ENCODE measurements at regions not wholly inside any gene's neighbourhood (a gene's known extent, or its start where the extent isn't known, plus 50 kb on each side); places are given as distances from the start of the nearest gene placed in this dataset.
"Not testable (repeated sequence)": the region's sequence is repeated elsewhere in the genome, so short reads cannot be mapped to it uniquely, and the experiment has no call there.

DNA sequence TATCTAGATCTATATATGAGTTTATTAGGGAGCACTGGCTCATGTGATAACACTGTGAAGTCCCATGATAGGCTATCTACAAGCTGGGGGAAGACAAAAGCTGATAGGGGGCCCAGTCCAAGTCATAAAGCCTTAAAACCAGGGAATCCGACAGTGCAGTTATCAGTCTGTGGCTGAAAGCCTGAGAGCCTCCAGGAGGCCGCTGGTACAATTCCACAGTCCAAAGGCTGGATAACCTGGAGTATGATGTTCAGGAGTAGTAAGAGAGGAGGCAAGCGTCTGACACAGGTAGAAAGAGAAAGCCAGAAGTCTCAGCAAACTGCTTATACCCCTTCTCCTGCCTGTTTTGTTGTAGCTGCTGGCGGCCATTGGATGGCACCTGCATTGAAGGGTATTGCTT is 177.6 kb upstream of the SPRY1 start:
- DNase-seq (ENCODE audit: low spot score): no peak

DNA sequence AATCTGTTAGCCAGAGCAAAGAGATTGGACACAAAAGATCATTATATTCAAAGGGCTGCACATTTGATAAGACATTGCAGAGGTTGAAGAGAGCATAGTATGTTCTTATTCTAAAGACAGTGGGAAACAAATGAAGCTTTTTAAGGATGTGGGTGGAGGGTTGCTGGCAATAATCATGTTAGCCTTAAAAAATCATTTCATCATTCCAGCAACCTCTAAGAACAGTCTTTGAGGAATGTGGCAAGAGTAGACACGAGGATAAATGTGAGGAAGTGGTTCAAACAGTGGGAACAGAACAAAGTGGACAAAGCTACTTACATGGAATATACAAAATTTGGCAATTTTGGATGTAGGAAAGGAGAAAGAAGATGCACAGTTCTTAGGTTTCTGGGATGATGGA is 167.3 kb upstream of the SPRY1 start:
- no peak for DNase-seq (ENCODE audit: low spot score)

DNA sequence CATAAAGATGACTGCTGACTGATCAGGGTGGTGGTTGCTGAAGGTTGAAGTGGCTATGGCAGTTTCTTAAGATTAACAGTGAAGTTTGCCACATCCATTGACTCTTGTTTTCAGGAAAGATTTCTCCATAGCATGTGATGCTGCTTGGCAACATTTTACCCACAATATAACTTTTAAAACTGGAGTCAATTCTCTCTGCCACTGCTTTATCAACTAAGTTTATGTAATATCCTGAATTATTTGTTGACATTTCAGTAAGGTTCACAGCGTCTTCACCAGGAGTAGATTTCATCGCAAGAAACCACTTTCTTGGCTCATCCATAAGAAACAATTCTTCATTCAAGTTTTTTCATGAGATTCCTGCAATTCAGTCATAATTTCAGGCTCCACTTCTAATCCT is 166.5 kb upstream of the SPRY1 start:
- DNase-seq (ENCODE audit: low spot score): no peak

DNA sequence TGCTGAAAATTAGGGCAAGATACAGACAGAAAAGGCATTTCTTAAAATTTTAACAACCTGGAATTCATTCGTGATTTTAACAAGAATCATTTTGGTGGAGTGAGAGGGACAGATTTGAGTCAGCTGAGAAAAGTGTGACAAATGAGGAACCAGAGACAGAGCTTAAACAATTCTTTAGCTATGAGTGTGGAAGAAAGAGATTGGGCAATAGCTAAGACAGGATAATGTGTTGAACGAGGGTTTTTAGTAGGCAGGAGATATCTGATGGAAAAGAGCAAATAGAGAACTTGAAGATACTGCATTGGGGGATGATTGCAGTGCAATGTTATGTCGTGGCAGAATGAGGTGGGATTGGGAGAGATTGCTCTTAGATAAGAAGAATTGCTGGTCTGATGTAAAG is 164.2 kb upstream of the SPRY1 start:
- DNase-seq (ENCODE audit: low spot score): no peak

DNA sequence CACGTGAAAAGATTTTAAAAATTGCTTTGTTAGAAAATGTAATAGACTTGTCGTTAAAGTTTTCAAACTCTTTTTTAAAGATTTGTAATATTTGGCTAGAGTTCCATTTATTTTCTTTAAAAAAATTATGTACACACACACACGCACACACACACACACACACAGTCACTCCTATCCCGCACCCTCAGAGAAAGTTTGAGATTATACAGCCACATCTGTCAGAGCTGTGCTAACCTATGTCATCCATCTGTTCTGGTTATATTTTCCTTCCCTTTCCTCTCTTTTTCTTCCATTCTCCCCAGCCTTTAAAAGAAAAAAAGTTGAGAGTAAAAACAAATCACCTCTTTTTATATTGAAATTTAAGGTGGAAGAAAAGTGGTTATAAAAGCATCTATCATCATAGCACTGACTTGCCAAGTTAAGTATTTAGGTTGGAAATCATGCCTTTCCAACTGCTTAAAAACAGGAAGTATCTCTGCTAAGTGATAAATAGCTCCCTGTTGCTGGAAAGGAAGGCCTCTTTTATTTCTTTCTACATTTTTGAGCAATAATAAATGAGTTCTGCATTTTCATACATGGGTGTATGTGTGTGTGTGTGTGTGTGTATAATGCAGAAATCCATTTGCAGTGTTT is 163.3 kb upstream of the SPRY1 start:
- DNase-seq (ENCODE audit: low spot score): no peak

DNA sequence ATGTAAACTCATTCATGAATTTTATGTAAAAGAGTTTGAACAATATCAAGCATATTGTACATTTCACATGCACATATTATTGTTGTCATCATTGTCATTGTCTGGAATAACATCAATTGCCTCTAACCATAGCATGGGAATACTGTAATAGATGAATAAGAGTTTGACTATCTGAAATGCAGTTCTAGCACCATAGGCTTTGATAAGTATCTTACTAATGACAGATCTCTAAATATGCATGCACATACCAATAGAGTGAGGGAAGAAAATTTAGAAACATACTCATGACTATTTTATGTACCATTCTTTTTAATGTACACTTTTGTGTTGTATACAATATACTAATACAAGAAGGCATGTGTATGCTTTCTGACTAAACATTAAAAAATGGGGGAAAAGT is 161.6 kb upstream of the SPRY1 start:
- DNase-seq (ENCODE audit: low spot score): no peak

DNA sequence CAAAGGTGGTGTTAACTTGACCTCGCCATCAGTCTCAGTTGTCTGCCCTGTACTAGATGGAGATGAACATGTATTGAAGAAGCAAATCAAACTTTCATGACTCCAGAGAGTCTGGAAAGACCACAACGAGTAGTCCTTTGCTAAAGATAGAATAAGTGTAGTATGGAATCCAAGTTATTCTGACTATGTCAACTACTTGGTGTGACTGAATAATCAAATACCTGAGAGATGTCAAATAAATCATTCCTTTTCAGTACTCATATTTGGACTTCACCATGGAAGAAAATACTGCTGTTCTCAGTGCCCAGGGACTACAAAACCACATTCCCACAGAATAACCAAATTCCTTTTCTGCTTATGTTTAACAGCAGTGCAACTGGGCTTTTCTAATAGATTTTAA is 161.2 kb upstream of the SPRY1 start:
- DNase-seq (ENCODE audit: low spot score): no peak

DNA sequence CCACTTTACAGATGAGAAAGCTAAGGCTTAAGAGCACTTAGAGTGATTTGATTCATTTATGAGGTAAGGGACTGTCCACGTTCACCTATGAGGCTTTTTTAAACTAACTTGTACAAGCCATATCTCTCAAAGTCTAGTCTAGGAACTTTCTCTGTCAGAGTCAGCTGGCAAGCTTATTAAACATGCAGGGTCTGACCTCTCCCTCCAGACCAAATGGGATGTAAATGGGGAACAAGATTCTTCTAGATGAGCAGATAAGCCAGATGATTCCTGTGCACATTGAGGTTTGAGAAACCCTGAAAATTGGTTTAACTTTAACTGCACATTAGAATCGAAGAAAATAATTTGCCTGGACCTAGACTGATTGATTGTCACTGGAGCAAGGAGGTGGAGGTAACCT is 160.0 kb upstream of the SPRY1 start:
- no peak for DNase-seq (ENCODE audit: low spot score)

DNA sequence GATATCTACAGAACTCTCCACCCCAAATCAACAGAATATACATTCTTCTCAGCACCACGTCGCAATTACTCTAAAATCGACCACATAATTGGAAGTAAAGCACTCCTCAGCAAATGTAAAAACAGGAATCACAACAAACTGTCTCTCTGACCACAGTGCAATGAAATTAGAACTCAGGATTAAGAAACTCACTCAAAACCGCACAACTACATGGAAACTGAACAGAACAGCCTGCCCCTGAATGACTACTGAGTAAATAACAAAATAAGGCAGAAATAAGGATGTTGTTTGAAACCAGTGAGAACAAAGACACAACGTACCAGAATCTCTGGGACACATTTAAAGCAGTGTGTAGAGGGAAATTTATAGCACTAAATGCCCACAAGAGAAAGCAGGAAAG is 156.3 kb upstream of the SPRY1 start:
- not testable (repeated sequence) for DNase-seq (ENCODE audit: low spot score)

DNA sequence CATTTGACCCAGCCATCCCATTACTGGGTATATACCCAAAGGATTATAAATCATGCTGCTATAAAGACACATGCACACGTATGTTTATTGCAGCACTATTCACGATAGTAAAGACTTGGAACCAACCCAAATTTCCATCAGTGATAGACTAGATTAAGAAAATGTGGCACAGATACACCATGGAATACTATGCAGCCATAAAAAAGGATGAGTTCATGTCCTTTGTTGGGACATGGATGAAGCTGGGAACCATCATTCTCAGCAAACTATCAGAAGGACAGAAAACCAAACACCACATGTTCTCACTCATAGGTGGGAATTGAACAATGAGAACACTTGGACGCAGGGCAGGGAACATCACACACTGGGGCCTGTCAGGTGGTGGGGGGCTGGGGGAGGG is 153.4 kb upstream of the SPRY1 start:
- not testable (repeated sequence) for DNase-seq (ENCODE audit: low spot score)

DNA sequence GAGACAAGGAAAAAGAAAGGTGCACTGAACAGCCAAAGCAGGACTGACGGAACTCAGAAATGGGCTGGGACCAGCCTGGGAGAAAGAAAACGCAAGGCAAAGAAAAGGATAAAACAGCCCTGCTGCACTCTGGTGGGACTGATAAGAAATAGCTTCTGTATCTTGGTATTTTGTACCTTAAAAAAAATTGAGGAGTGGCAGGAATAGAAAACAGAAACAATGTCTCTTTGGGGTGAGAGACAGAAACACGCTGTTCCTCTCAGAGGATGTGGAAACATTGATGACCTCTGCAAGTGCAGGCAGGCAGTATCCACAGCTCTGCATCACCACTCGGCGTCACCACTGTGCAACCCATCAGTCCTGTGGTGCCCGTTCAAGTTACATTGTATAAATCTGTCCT is 152.5 kb upstream of the SPRY1 start:
- DNase-seq (ENCODE audit: low spot score): peak; percentile 16

DNA sequence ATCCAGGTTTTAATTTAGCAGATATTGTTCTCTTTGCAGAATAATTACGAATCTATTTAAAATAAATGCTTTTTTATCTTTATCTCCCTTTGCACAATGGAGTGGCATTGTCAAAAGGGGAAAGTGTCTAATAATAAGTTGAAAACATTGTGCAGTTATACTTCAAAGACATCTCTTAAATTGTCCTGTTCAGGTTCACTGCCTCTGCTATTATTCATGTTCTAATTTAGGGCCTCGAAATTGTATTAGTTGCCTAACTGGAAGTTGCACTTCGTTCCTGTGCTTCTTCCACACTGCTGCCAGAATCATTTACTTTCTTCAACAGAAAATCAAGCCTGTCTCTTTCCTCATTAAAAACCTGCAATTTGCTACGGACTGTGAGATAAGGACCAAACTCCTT is 150.5 kb upstream of the SPRY1 start:
- no peak for DNase-seq (ENCODE audit: low spot score)

DNA sequence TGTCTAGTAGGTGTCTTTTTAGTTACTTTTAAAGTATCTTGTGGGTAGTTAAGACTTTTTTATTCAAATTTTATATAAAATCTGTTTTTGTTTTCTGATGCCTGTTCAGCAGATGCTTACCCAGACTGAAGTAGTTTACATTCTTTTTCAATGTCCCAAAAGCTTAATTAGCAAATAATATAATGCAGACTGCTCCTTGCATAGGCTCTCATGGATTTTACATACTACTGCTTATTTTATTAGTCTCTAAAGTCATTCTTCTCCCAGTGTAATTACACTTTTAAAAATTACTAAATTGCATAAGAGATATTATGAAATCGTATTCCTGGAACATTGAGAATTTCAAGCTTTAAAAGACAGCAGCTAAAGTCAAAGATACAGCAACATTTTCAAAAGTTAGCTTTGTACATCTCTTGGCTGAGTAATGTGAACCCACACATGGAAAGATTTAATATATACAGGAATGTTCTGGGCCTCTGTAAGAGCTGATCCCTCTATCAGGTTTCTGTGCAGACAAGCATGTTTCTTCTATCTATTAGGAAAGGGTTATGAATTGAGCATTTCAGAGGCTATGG is 148.4 kb upstream of the SPRY1 start:
- no peak for DNase-seq (ENCODE audit: low spot score)

DNA sequence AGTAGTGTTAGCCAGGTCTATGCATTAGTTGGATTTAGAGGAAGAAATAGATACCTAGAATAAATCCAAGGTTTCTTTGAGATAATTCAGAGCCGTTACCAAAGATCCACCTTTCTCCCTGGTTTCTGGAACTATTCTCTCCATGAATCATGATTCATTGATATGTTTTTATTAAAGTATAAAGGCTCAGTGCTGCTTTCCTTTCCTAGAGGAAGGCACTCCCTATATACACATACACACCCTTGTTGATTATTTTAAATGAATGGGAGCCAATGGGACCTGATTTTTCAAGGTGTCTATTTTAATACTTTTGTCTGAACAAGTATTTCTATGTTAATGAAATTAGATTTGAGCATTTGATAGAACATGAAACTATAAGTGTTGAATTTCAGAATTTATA is 146.8 kb upstream of the SPRY1 start:
- no peak for DNase-seq (ENCODE audit: low spot score)

DNA sequence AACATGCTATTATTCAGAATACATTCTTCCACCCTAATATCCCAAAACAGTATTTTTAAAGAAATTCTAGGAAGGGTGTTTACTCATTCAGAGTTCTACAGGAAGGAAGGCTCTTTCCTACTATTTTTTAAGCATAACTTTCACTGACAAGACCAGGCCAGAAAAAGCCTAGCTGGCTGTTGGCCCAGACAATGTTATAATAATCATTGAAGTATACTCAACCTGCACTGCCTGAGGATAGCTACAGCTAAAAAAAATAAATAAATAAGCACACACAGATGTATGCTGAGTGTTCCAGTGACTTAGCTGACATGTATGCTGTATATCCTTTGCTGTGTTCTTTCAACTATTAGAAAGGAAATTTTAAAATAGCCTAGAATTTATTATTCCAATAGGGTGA is 145.8 kb upstream of the SPRY1 start:
- no peak for DNase-seq (ENCODE audit: low spot score)

DNA sequence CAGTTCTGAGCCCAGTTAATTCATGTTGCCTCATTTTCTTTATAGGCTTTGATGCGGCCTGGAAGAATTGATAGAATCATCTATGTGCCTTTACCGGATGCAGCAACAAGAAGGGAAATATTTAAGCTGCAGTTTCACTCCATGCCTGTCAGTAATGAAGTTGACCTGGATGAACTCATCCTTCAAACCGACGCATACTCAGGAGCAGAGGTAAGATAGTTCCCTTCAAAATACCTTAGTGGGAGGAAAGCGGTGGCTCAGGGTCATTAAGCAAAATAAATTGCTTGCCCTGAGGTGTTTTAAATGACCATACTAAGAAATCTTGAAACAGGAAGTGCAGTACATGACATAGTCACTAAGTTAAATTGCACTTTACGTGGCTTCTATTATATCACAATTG is 140.6 kb upstream of the SPRY1 start:
- no peak for DNase-seq (ENCODE audit: low spot score)

DNA sequence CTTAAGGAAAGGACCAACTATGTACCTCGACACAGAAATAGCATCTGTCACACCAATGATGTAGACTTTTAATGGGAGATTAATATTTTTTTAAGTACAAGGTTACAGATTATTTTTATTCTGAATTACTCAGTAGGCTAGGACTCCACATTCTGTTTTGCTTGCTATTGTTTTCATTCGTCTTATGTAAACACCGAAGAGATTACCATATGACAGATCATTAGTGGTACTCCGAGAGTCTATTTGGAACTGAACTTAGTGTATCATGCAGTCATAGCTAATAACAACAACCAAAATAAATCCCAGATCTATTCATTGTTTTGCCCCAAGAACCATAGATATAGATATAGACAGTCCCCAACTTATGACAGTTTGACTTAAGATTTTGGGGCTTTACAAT is 139.7 kb upstream of the SPRY1 start:
- no peak for DNase-seq (ENCODE audit: low spot score)

DNA sequence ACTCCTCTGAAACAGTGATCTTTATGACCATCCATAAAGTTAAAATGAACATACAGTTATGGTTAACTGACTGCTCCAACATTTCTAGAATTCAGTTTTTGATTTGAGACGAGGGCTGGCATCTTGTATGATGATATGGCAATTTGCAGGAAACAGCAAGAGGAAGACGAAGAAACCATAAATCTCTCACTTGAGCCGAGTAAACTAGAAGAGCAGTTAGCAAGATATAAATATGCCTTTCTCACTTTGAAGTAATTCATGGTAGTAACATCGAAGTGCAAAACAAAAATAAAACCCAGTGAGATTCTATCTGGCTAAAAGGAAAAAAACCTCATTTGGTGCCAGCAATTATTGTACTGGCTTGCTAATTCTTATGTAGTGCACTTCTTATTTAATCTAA is 139.0 kb upstream of the SPRY1 start:
- DNase-seq (ENCODE audit: low spot score): no peak

DNA sequence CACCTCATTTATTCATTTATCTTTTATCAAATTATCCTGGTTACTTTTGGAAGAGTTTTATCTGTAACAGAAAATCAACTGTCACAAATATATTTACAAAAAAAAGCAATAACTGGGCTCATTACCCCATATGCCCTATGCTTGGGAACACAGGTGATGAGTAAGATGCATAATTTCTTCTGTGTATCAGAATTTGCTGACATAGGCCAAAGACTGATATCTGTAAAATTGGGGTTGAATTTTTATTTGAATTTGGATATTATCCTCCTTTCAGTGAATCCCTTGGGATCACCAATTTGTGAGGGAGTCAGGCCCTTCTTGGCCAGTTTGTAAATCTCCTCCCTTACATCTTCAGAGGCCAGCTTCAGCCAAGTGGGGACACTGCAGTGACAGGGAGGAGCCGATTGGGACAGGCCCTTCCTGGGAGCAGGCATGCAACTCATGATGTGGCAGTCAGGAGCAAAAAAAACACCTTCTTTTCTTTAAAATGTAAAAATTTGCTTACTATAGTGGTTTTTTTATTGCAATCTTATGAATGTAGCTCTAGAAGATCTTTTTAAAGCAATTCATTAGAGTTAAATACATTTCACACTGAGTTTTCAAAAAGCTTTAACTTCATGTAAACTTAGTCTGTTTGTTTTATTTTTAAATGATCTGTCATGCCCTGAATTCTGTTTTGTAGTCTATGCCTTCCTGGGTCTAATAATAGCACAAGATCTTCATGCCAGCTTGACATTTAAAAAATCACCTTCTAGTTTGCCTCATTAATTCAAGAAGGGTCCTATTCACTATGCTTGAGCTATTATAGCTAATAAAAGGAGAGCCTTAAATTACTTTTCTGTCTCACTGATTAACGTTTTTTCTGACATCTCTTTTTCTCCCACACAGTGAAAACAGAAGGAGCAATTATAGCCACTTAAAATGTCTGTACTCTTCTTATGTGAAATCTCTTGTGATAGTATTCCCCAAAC is 136.6 kb upstream of the SPRY1 start:
- DNase-seq (ENCODE audit: low spot score): no peak

DNA sequence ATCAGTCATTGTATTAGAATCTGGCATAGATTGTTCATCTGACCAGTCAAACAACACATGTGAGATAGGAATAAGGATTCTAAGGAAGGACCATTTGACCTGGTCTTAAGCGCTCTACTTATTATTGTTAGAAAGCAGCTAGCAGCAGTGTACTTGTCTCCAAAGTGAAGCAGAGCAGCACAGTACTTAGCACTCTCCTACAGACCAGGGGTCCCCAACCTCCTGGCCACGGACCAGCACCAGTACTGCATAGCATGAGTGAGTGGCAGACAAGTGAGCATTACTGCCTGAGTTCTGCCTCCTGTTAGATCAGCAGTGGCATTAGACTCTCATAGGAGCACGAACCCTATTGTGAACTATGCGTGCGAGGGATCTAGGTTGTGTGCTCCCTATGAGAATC is 135.9 kb upstream of the SPRY1 start:
- DNase-seq (ENCODE audit: low spot score): no peak

DNA sequence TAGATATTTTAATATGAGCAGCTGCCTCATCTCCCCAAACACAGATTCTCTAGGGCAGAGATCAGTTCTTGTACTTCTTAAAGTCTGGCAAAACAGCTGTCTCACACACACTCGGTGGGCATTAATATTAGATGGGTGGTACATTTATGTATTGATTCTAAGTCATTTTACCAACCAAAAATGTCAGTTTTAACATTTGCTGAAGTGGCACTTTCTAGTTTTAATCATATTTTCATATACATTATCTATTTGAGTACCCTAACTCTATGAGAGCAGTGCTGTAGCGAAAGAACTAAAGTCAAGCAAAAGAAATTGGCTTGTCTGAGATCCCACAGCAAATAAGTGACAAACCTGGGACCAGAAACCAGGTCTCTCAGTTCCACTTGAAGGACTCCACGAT is 134.5 kb upstream of the SPRY1 start:
- DNase-seq (ENCODE audit: low spot score): no peak

DNA sequence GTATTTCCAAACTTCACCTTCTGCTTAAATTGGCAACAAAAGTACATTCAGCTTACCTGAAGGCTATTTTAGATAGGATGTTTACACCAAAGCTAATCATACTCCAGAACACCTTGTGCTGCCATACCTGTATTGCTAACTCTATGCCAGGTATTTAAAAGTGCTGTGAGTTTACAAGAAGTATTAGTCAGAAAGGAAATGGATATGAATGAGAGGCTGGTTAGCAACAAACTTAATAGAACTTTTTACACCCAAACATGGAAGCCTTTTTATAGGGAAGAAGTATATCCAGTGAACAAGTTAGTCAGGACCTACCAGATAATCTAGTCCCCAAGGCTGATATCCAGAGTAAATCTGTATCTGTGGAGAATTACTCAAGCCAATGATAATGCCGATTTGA is 131.2 kb upstream of the SPRY1 start:
- DNase-seq (ENCODE audit: low spot score): no peak

DNA sequence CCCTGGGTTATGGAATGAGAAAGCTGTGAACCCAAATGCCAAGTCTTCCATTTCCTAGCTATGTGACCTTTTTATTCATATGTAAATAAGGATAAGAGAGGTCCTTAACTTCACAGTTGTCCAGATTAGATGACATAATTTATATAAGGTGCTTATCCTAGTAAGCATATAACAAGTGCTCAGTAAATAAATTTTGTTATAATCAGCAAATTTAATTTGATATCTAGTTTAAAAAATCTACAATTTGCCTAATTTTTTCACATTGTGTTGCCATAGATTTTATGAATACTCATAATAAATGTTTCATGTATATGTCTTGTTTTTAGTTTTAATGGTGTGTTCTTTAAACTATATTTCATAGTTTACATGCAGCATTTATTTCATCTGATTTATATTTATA is 130.4 kb upstream of the SPRY1 start:
- DNase-seq (ENCODE audit: low spot score): no peak
